Medulla oblongata (tissue), 1 donor: ENCODE measurements at regions not wholly inside any gene's neighbourhood (a gene's known extent, or its start where the extent isn't known, plus 50 kb on each side); places are given as distances from the start of the nearest gene placed in this dataset.
"Not testable (repeated sequence)": the region's sequence is repeated elsewhere in the genome, so short reads cannot be mapped to it uniquely, and the experiment has no call there.

Source experiments
- DNase-seq: peaks from one replicate; pipeline ENCODE4 v3.0.0-alpha.2; 2015; ENCODE audit errors: extremely low spot score

- no peak for DNase-seq
These were observed 339.3 kb downstream of the BCL11B start for GRCh38 chr14:98932431-98933325.

- not testable (repeated sequence) for DNase-seq
These were observed 337.4 kb downstream of the BCL11B start for GRCh38 chr14:98934569-98934968.

GRCh38 chr14:98935921-98936320 lies 336.1 kb downstream of the BCL11B start:
- no peak for DNase-seq

GRCh38 chr14:98937021-98937420 lies 335.0 kb downstream of the BCL11B start:
- no peak for DNase-seq

- no peak for DNase-seq
These were observed 334.1 kb downstream of the BCL11B start for GRCh38 chr14:98937712-98938505.

- no peak for DNase-seq
These were observed 331.1 kb downstream of the BCL11B start for GRCh38 chr14:98940693-98941437.

- no peak for DNase-seq
These were observed 330.5 kb downstream of the BCL11B start for GRCh38 chr14:98941481-98941880.

GRCh38 chr14:98943907-98944306 lies 328.1 kb downstream of the BCL11B start:
- no peak for DNase-seq

- no peak for DNase-seq
These were observed 327.0 kb downstream of the BCL11B start for GRCh38 chr14:98944989-98945388.

- DNase-seq, result no peak
These were observed 326.1 kb downstream of the BCL11B start for GRCh38 chr14:98945611-98946570.

- DNase-seq, result peak; percentile 21
These were observed 325.1 kb downstream of the BCL11B start for GRCh38 chr14:98946940-98947339.

GRCh38 chr14:98947911-98948595 lies 323.9 kb downstream of the BCL11B start:
- DNase-seq, result no peak

- no peak for DNase-seq
These were observed 322.9 kb downstream of the BCL11B start for GRCh38 chr14:98949051-98949450.

GRCh38 chr14:98949481-98950135 lies 322.4 kb downstream of the BCL11B start:
- DNase-seq, result no peak

GRCh38 chr14:98950353-98950895 lies 321.6 kb downstream of the BCL11B start:
- no peak for DNase-seq

GRCh38 chr14:98951031-98951430 lies 321.0 kb downstream of the BCL11B start:
- no peak for DNase-seq

GRCh38 chr14:98951521-98952152 lies 320.4 kb downstream of the BCL11B start:
- DNase-seq, result no peak

GRCh38 chr14:98952593-98953350 lies 319.2 kb downstream of the BCL11B start:
- DNase-seq, result no peak
